ENCODE measurements at regions not wholly inside any gene's neighbourhood (a gene's known extent, or its start where the extent isn't known, plus 50 kb on each side); places are given as distances from the start of the nearest gene placed in this dataset.

DNA sequence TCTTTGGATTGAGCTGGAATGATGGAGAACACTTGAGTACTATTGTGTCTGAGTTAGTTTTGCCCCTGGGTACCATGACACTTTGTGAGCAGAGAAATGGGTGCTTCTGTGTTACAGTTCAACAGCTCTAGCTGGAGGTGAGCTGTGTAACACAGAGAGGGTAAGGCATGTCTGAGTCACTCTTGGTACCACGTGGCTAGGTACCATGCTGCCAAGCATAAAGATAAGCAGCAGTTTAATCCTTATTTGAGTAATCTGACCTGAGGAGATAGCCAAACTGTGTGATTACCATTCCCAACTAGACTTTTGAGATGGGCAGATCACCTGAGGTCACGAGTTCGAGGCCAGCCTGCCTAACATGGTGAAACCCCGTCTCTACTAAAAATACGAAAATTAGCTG lies 122.0 kb downstream of the OLFM4 start:
- DNase-seq = no peak

- no peak for DNase-seq
Measured at GRCh38 chr13:53151336-53152056, 122.9 kb downstream of the OLFM4 start.

- no peak for DNase-seq
Measured at GRCh38 chr13:53152057-53152421, 123.4 kb downstream of the OLFM4 start.

- DNase-seq = no peak
Measured at GRCh38 chr13:53158201-53158600, 129.6 kb downstream of the OLFM4 start.

DNA sequence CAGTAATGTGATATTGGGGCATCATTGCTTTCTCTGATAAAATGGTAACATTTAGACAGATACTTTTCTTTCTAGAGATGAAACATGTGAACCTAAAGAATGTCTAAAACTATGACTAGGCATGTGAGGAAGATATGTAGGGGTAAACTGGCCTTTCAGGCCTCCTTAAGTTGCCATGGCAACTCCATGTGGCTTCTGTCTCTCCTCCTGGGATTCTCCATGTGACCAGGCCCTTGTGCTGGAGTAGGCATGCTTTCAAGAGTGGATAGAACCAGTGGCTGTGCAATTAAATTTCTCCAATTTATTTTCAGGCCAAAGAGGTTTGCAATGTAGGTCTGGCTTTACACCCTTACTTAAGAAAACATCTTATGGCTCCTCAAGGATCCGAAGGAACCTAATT lies 130.8 kb downstream of the OLFM4 start:
- no peak for DNase-seq

DNA sequence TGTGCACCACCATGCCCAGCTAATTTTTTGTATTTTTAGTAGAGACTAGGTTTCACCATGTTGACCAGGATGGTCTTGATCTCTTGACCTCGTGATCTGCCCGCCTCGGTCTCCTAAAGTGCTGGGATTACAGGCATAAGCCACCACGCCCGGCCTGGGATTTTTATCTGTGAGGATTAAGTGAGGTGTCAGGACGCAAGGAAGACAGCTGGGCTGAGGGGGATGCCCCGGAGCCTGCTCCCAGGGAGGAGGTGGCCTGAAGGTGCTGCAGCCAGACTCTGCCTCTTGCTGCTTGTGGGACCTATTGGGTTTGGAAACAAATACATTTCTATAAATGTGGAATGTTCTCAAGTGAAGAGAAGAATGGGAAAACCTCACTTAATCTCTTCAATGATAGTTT lies 131.6 kb downstream of the OLFM4 start:
- DNase-seq = no peak

DNA sequence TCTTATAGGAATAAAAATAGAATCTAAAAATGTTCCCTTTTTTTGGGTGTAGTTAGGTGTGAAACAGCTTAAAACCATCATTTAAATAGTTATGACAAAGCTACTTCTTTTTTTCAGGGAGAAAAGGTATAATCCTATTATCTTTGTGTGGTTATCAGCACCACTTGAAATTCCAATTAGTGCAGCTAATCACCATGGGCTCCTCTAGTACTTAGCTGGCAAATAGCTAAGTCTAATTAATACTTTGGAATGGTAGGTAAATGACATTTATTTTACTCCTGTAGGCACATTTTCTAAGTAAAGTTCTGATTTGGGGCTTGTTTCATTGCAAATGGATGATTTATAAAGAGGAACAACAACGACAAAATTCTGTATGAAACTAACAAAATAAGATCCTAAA lies 132.6 kb downstream of the OLFM4 start:
- no peak for DNase-seq

- DNase-seq = no peak
Measured at GRCh38 chr13:53165261-53165660, 136.6 kb downstream of the OLFM4 start.

- DNase-seq = peak; percentile 77
Measured at GRCh38 chr13:53167561-53167960, 138.9 kb downstream of the OLFM4 start.

DNA sequence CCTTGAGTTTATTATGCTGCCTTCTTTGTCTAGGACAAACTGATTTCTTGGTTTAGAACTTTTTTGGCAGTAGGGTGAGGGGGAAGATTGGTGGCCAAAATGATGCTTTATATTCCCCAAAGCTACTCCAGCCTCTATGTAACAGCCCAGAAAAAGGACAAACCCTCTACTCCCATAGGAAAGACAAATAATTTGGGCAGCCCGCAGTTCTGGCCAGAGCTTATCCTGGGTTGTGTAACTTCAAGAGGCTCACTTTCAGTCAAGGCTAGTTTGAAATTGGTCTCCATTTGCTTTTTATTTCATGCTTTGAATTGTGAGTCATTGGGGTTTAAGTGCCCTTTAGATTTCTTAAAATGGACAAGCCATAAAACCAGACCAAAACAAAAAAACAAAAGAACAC lies 142.3 kb downstream of the OLFM4 start:
- DNase-seq = no peak

DNA sequence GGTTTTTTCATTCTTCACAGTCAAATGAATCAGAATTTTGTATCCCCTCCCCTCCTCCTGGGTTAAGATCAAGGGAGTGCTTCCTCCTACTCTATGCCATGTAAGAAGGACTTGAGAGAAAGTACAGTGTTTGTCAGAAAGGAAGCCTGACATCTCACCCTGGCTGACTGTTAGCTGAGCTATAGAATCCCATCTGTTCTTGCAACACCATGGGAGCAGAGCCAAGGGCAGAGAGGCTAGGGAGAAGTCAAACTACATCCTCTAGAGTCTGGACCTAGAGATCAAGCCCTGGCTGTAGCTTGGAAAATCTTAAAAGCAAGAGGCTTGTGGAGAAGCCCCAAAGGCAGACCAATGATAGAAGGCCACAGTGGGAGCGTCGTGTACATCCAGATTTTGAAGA lies 145.9 kb downstream of the OLFM4 start:
- DNase-seq = peak; percentile 30

GRCh38 chr13:53180684-53181083 lies 152.1 kb downstream of the OLFM4 start:
- DNase-seq = no peak

DNA sequence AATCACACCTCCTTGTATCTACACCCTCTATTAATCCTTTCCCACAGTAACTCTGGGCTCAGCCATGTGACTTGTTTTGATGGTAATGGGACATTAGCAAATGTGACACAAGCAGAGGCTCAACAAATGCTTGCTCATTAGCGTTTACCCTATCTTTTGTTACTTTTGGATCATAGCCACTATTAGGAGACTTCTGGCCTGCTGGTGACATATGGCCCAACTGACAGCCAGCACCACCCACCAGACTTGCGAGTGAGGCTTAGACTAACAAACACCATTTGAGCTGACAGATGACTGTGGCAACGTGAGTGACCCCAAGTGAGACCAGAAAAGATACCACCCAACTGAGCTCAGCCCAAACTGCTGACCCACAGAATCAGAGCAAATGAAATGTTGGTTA lies 154.1 kb downstream of the OLFM4 start:
- DNase-seq = peak; percentile 69

DNA sequence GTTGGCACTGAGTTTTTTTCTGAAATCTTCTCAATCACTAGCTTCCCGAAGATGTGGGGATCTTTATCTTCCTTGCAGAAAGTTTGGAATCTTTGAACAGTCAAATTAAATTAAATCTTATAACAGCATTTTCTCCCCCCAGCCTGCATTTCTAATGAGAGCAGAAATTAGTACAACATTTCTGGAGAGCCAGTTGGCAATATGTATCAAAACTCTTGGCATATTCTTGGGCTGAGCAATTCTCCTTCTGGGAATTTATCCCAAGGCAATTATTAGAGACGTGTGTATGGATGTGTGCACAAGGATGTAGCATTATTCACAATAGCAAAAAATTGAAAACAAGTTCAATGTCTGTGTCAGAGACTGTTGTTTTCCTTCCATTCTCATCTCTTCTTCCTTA lies 159.5 kb downstream of the OLFM4 start:
- no peak for DNase-seq

DNA sequence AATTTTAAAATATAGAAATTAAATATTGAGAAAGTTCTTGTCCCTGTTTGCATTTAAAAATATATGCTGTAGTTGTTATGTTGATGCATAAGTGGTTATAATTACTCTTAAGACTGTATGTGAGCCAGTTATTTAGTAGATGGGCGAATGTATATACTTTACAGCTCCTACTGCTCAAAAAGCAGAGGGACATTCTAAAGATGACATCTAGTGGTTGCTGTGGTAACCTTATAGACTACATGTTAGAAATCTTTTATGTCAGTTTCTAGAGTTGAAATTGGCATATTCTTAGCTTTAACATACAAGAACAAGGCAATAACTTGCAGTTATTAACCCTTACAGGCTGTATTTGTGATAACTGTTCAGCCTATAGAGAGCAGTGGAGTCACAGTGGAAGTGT lies 160.5 kb downstream of the OLFM4 start:
- peak; percentile 12 for DNase-seq

DNA sequence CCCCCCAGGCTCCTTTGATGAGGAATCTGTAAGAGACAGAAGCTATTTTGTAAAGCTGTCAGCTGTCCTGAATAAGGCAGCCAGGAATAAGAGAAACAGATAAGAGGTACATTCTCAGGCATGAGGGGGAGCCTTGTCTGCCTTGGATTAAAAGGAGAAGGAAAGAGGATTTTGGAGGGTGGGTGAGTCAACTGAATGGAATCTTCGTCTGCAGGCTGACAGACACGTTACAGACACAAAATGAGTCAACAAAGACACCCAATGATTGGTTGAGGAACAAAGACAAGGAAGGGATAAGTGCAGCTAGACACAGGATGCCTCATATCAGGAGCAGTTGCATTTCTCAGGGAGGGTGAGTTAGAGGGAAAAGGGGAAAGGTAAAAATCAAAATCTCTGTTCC lies 162.5 kb downstream of the OLFM4 start:
- DNase-seq = no peak

DNA sequence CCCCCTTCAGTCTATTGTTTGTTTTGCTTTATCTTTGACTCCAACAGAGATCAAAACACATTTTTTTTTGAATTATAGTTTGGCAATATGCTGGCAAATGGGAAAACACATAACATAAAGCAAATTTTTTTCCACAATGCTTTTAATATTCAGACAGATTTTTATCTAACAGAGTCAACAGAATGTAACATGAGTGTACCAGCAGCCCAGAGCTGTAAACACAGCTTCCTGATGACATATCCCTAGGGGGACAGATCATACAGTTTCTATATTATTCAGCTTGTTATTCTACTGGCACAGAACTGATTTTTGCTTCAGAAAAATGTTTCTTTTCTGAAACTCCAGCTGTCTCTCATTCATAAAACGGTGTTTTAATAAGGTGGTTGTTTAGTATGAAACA lies 168.8 kb downstream of the OLFM4 start:
- no peak for DNase-seq

DNA sequence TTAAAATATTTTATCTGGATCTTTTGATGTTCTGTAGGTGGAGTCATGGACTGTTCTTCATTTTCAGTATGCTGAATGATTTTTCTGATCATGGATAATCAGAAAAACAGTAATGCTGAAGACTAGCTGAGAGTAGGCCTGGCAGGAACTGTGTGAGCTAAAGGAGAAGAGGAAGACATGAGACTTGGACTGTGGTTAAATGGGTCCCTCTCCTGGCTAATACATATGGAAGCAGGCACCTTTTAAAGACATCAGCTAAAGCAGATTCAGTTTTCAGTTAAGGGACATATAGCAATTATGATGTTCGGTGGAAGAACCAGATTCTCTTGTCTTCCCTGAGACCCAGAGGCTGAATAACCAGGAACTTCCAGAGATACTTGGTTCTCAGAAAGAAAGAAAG lies 169.4 kb downstream of the OLFM4 start:
- DNase-seq = peak; percentile 60

GRCh38 chr13:53198736-53199135 lies 170.1 kb downstream of the OLFM4 start:
- DNase-seq = peak; percentile 71

GRCh38 chr13:53200075-53200474 lies 171.5 kb downstream of the OLFM4 start:
- DNase-seq = no peak

DNA sequence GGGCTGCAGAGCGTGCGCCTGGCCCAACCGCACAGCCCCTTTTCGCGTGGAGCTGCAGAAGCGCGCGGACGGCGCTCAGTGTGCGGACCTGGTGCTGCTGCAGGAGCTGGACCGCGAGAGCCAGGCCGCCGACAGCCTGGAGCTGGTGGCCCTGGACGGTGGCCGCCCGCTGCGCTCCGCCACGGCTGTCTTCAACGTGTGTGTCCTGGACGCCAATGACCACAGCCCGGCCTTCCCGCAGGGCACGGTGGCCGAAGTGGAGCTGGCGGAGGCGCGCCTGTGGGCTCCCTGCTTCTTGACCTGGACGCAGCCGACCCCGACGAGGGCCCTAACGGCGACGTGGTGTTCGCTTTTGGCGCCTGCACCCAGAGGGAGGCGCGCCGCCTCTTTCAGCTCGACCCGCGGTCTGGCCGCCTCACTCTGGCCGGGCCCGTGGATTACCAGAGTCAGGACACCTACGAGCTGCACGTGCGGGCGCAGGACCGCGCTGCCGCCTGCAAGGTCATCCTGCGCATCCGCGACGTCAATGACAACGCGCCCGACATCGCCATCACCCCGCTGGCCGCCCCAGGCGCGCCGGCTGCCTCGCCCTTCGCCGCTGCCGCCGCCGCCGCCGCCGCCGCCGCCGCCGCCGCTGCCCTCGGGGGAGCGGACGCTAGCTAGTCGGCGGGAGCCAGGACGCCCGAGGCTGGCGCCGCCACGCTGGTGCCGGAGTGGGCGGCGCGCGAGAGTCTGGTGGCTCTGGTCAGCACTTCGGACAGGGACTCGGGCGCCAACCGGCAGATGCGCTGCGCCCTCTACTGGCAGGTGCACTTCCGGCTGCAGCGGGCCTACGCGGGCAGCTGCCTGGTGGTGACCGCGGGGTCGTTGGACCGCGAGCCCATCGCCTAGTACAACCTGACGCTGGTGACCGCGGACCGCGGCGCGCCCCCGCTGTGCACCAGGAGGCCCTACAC lies 172.2 kb downstream of the OLFM4 start:
- no peak for DNase-seq

GRCh38 chr13:53201454-53202225 lies 173.0 kb downstream of the OLFM4 start:
- DNase-seq = no peak

DNA sequence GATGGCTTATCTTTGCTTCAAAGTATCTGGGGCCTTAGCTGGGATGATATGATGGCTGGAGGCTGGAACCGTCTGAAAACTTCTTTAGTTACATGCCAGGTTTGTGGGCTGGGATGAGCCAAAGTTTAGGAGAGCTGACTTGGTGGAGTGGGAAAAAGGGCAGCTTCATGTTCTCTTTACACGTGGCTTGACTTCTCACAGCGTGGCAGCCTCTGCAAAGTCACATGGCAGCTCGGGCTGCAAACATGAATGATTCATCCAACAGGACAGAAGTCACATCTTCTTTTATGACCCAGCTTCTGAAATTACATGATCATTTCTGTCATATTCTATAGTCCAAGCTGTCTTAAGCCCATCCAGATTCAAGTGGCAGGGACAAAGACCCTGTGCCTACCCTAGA lies 176.0 kb downstream of the OLFM4 start:
- DNase-seq = no peak

- DNase-seq = peak; percentile 4
Measured at GRCh38 chr13:53206455-53206854, 177.8 kb downstream of the OLFM4 start.

Data from DMS 273 treated with DMSO at 0.1 percent for 48 hours (cell line).